ENCODE measurements at regions not wholly inside any gene's neighbourhood (a gene's known extent, or its start where the extent isn't known, plus 50 kb on each side); places are given as distances from the start of the nearest gene placed in this dataset.

- H3K27ac ChIP-seq (ENCODE audit: low read depth in 1 of 2, low read length in 1 of 2), result no peak overlapping the region
- WGBS, result 96% methylated on average over 5 of the region's 5 CpGs
- H3K27me3 ChIP-seq (ENCODE audit: control insufficient read depth in 2 of 2, insufficient read depth in 1 of 2, low read length in 1 of 2), result no peaks in the 10 kb centered on the region
- no peak for DNase-seq (ENCODE audit: low read depth in 6 of 9, low spot score in 9 of 9)
- H3K36me3 ChIP-seq (ENCODE audit: control insufficient read depth in 2 of 2, insufficient read depth in 2 of 2, low read length in 1 of 2), result no peaks in the 10 kb centered on the region
- H3K4me3 ChIP-seq (ENCODE audit: low read length in 2 of 2), result no peak overlapping the region
- H3K4me1 ChIP-seq (ENCODE audit: control insufficient read depth in 2 of 2, insufficient read depth in 2 of 2, low read length in 2 of 2), result no peaks in the 10 kb centered on the region
- H3K9me3 ChIP-seq (ENCODE audit: control insufficient read depth in 2 of 2, insufficient read depth in 1 of 2, low read length in 1 of 2), result no peaks in the 10 kb centered on the region
These were observed 480.5 kb upstream of the NOX3 start for GRCh38 chr6:155936127-155936526.

- H3K27ac ChIP-seq (ENCODE audit: low read depth in 1 of 2, low read length in 1 of 2), result no peak overlapping the region
- H3K4me3 ChIP-seq (ENCODE audit: low read length in 2 of 2), result no peak overlapping the region
- H3K27me3 ChIP-seq (ENCODE audit: control insufficient read depth in 2 of 2, insufficient read depth in 1 of 2, low read length in 1 of 2), result no peaks in the 10 kb centered on the region
- H3K36me3 ChIP-seq (ENCODE audit: control insufficient read depth in 2 of 2, insufficient read depth in 2 of 2, low read length in 1 of 2), result no peaks in the 10 kb centered on the region
- no peak for DNase-seq (ENCODE audit: low read depth in 6 of 9, low spot score in 9 of 9)
- WGBS, result 97% methylated on average over 2 of the region's 2 CpGs
- no peaks in the 10 kb centered on the region for H3K9me3 ChIP-seq (ENCODE audit: control insufficient read depth in 2 of 2, insufficient read depth in 1 of 2, low read length in 1 of 2)
- H3K4me1 ChIP-seq (ENCODE audit: control insufficient read depth in 2 of 2, insufficient read depth in 2 of 2, low read length in 2 of 2), result no peaks in the 10 kb centered on the region
These were observed 461.4 kb upstream of the NOX3 start for GRCh38 chr6:155916846-155917624.

- Histone ChIP-seq H3K27me3 (ENCODE audit: control insufficient read depth in 2 of 2, insufficient read depth in 1 of 2, low read length in 1 of 2) (no peaks in the 10 kb centered on the region), H3K4me3 (ENCODE audit: low read length in 2 of 2) (no peak overlapping the region), H3K27ac (ENCODE audit: low read depth in 1 of 2, low read length in 1 of 2) (no peak overlapping the region), H3K4me1 (ENCODE audit: control insufficient read depth in 2 of 2, insufficient read depth in 2 of 2, low read length in 2 of 2) (no peaks in the 10 kb centered on the region), H3K36me3 (ENCODE audit: control insufficient read depth in 2 of 2, insufficient read depth in 2 of 2, low read length in 1 of 2) (no peaks in the 10 kb centered on the region), H3K9me3 (ENCODE audit: control insufficient read depth in 2 of 2, insufficient read depth in 1 of 2, low read length in 1 of 2) (no peaks in the 10 kb centered on the region)
- DNase-seq (ENCODE audit: low read depth in 6 of 9, low spot score in 9 of 9), result no peak
- WGBS, result 44% methylated on average over 1 of the region's 1 CpG
These were observed 460.0 kb upstream of the NOX3 start for GRCh38 chr6:155915651-155916050.

- Histone ChIP-seq H3K4me1 (ENCODE audit: control insufficient read depth in 2 of 2, insufficient read depth in 2 of 2, low read length in 2 of 2) (no peaks in the 10 kb centered on the region), H3K9me3 (ENCODE audit: control insufficient read depth in 2 of 2, insufficient read depth in 1 of 2, low read length in 1 of 2) (peaks cover 0 to 9% of the 10 kb centered on the region in 2 donors), H3K36me3 (ENCODE audit: control insufficient read depth in 2 of 2, insufficient read depth in 2 of 2, low read length in 1 of 2) (no peaks in the 10 kb centered on the region), H3K27me3 (ENCODE audit: control insufficient read depth in 2 of 2, insufficient read depth in 1 of 2, low read length in 1 of 2) (no peaks in the 10 kb centered on the region), H3K4me3 (ENCODE audit: low read length in 2 of 2) (no peak overlapping the region), H3K27ac (ENCODE audit: low read depth in 1 of 2, low read length in 1 of 2) (no peak overlapping the region)
- 92% methylated on average over 8 of the region's 8 CpGs for WGBS
- DNase-seq (ENCODE audit: low read depth in 6 of 9, low spot score in 9 of 9), result no peak
These were observed 458.2 kb upstream of the NOX3 start for GRCh38 chr6:155913816-155914215.

GRCh38 chr6:155909710-155910109, 454.1 kb upstream of the NOX3 start:
- no peak for DNase-seq (ENCODE audit: low read depth in 6 of 9, low spot score in 9 of 9)
- 100% methylated on average over 2 of the region's 2 CpGs for WGBS
- no peaks in the 10 kb centered on the region for H3K4me1 ChIP-seq (ENCODE audit: control insufficient read depth in 2 of 2, insufficient read depth in 2 of 2, low read length in 2 of 2)

GRCh38 chr6:155895641-155896040, 440.0 kb upstream of the NOX3 start:
- Histone ChIP-seq H3K4me1 (ENCODE audit: control insufficient read depth in 2 of 2, insufficient read depth in 2 of 2, low read length in 2 of 2) (no peaks in the 10 kb centered on the region), H3K36me3 (ENCODE audit: control insufficient read depth in 2 of 2, insufficient read depth in 2 of 2, low read length in 1 of 2) (no peaks in the 10 kb centered on the region), H3K9me3 (ENCODE audit: control insufficient read depth in 2 of 2, insufficient read depth in 1 of 2, low read length in 1 of 2) (no peaks in the 10 kb centered on the region), H3K27me3 (ENCODE audit: control insufficient read depth in 2 of 2, insufficient read depth in 1 of 2, low read length in 1 of 2) (no peaks in the 10 kb centered on the region), H3K4me3 (ENCODE audit: low read length in 2 of 2) (no peak overlapping the region), H3K27ac (ENCODE audit: low read depth in 1 of 2, low read length in 1 of 2) (no peak overlapping the region)
- DNase-seq (ENCODE audit: low read depth in 6 of 9, low spot score in 9 of 9), result no peak
- 98% methylated on average over 3 of the region's 3 CpGs for WGBS

More at GRCh38 chr6:155909710-155910109, 454.1 kb upstream of the NOX3 start:
- Histone ChIP-seq H3K27me3 (ENCODE audit: control insufficient read depth in 2 of 2, insufficient read depth in 1 of 2, low read length in 1 of 2) (no peaks in the 10 kb centered on the region), H3K27ac (ENCODE audit: low read depth in 1 of 2, low read length in 1 of 2) (no peak overlapping the region), H3K4me3 (ENCODE audit: low read length in 2 of 2) (no peak overlapping the region), H3K36me3 (ENCODE audit: control insufficient read depth in 2 of 2, insufficient read depth in 2 of 2, low read length in 1 of 2) (no peaks in the 10 kb centered on the region), H3K9me3 (ENCODE audit: control insufficient read depth in 2 of 2, insufficient read depth in 1 of 2, low read length in 1 of 2) (peaks cover 0 to 11% of the 10 kb centered on the region in 2 donors)

GRCh38 chr6:155894758-155895157, 439.1 kb upstream of the NOX3 start:
- Histone ChIP-seq H3K4me3 (ENCODE audit: low read length in 2 of 2) (no peak overlapping the region), H3K36me3 (ENCODE audit: control insufficient read depth in 2 of 2, insufficient read depth in 2 of 2, low read length in 1 of 2) (no peaks in the 10 kb centered on the region), H3K27me3 (ENCODE audit: control insufficient read depth in 2 of 2, insufficient read depth in 1 of 2, low read length in 1 of 2) (no peaks in the 10 kb centered on the region), H3K27ac (ENCODE audit: low read depth in 1 of 2, low read length in 1 of 2) (no peak overlapping the region), H3K9me3 (ENCODE audit: control insufficient read depth in 2 of 2, insufficient read depth in 1 of 2, low read length in 1 of 2) (no peaks in the 10 kb centered on the region), H3K4me1 (ENCODE audit: control insufficient read depth in 2 of 2, insufficient read depth in 2 of 2, low read length in 2 of 2) (no peaks in the 10 kb centered on the region)
- 42% methylated on average over 5 of the region's 5 CpGs for WGBS
- peak in 3 of 9 donors; percentile 4 to 32 (median 12) for DNase-seq (ENCODE audit: low read depth in 6 of 9, low spot score in 9 of 9)

GRCh38 chr6:155894262-155894661, 438.6 kb upstream of the NOX3 start:
- no peaks in the 10 kb centered on the region for H3K36me3 ChIP-seq (ENCODE audit: control insufficient read depth in 2 of 2, insufficient read depth in 2 of 2, low read length in 1 of 2)
- no peak for DNase-seq (ENCODE audit: low read depth in 6 of 9, low spot score in 9 of 9)
- no peaks in the 10 kb centered on the region for H3K4me1 ChIP-seq (ENCODE audit: control insufficient read depth in 2 of 2, insufficient read depth in 2 of 2, low read length in 2 of 2)
- 93% methylated on average over 4 of the region's 4 CpGs for whole genome bisulfite sequencing
- no peak overlapping the region for H3K27ac ChIP-seq (ENCODE audit: low read depth in 1 of 2, low read length in 1 of 2)
- no peak overlapping the region for H3K4me3 ChIP-seq (ENCODE audit: low read length in 2 of 2)
- no peaks in the 10 kb centered on the region for H3K27me3 ChIP-seq (ENCODE audit: control insufficient read depth in 2 of 2, insufficient read depth in 1 of 2, low read length in 1 of 2)
- no peaks in the 10 kb centered on the region for H3K9me3 ChIP-seq (ENCODE audit: control insufficient read depth in 2 of 2, insufficient read depth in 1 of 2, low read length in 1 of 2)

GRCh38 chr6:155890409-155890808, 434.8 kb upstream of the NOX3 start:
- Histone ChIP-seq H3K4me3 (ENCODE audit: low read length in 2 of 2) (no peak overlapping the region), H3K36me3 (ENCODE audit: control insufficient read depth in 2 of 2, insufficient read depth in 2 of 2, low read length in 1 of 2) (no peaks in the 10 kb centered on the region), H3K4me1 (ENCODE audit: control insufficient read depth in 2 of 2, insufficient read depth in 2 of 2, low read length in 2 of 2) (no peaks in the 10 kb centered on the region), H3K27me3 (ENCODE audit: control insufficient read depth in 2 of 2, insufficient read depth in 1 of 2, low read length in 1 of 2) (no peaks in the 10 kb centered on the region), H3K27ac (ENCODE audit: low read depth in 1 of 2, low read length in 1 of 2) (no peak overlapping the region), H3K9me3 (ENCODE audit: control insufficient read depth in 2 of 2, insufficient read depth in 1 of 2, low read length in 1 of 2) (no peaks in the 10 kb centered on the region)
- no peak for DNase-seq (ENCODE audit: low read depth in 6 of 9, low spot score in 9 of 9)
- 49% methylated on average over 2 of the region's 2 CpGs for WGBS
